Lower leg skin (tissue), 3 donors: ENCODE measurements at regions not wholly inside any gene's neighbourhood (a gene's known extent, or its start where the extent isn't known, plus 50 kb on each side); places are given as distances from the start of the nearest gene placed in this dataset.

Experiments used
- CTCF ChIP-seq, 3 donors: fragments of 450-650 bp; IDR thresholded peaks; one replicate each; pipeline ENCODE4 v1.5.1; 2016; ENCODE audit warnings: antibody characterized with exemption in 3 of 3, mild to moderate bottlenecking in 3 of 3, moderate library complexity in 2 of 3
- POLR2A ChIP-seq, 2 donors: fragments of 450-650 bp; IDR thresholded peaks; one replicate each; pipeline ENCODE4 v1.6.1; 2016 to 2017; ENCODE audit warnings: antibody characterized with exemption in 2 of 2, mild to moderate bottlenecking in 1 of 2, moderate library complexity in 1 of 2

- TF ChIP-seq CTCF (IDR thresholded peaks at IDR 0.05), result no peak
- TF ChIP-seq POLR2A (IDR thresholded peaks at IDR 0.05), result no peak
Observed at GRCh38 chr13:44231786-44232516, 141.7 kb upstream of the SERP2 start.
